GM12872 (cell line): ENCODE measurements at regions not wholly inside any gene's neighbourhood (a gene's known extent, or its start where the extent isn't known, plus 50 kb on each side); places are given as distances from the start of the nearest gene placed in this dataset.

Source experiments
- TF ChIP-seq, protein P1 (sequence below): IDR thresholded peaks from 3 replicates; pipeline ENCODE4 v1.5.1; 2011; ENCODE audit warnings: low read depth, mild to moderate bottlenecking, low read length, moderate library complexity; ENCODE audit not compliant: insufficient read depth

DNA sequence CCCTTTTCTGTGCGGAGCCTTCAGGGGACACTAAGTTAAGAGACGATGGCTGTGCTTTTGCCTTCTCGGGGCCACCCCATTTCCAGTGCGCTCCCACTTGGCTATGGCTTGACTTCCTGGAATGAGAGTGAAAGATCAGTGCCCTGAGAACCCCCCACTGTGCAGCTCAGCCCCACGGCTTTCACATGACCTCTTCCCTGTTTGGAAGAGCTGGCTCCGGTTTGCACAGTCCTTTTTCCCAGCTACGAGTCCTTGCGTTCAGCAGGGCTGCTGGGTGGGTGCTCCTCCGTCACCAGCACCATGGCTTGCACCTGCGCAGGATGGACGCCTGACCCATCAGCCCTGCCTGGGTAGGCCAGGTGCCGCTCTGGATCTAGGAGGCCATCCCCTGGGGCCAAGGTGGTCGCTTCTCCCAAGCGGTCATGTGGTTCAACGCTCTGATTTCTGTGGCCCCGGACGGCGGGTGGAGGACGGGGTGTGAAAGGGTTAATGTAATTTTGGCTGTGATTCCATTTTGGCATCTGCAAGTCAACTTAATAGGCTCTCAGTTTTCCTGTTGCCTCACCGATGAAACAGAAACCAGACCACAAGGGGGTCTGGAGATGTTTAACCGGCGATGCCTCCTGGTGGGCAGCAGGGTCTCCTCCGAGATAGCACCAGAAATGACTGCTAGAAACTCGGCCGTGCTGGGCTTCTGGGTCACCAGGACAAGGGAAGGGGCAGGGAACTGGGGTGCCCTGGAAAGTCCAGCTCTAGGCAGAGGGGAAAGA lies 113.1 kb upstream of the HAAO start:
- TF ChIP-seq, protein P1, sequence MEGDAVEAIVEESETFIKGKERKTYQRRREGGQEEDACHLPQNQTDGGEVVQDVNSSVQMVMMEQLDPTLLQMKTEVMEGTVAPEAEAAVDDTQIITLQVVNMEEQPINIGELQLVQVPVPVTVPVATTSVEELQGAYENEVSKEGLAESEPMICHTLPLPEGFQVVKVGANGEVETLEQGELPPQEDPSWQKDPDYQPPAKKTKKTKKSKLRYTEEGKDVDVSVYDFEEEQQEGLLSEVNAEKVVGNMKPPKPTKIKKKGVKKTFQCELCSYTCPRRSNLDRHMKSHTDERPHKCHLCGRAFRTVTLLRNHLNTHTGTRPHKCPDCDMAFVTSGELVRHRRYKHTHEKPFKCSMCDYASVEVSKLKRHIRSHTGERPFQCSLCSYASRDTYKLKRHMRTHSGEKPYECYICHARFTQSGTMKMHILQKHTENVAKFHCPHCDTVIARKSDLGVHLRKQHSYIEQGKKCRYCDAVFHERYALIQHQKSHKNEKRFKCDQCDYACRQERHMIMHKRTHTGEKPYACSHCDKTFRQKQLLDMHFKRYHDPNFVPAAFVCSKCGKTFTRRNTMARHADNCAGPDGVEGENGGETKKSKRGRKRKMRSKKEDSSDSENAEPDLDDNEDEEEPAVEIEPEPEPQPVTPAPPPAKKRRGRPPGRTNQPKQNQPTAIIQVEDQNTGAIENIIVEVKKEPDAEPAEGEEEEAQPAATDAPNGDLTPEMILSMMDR: no peak

DNA sequence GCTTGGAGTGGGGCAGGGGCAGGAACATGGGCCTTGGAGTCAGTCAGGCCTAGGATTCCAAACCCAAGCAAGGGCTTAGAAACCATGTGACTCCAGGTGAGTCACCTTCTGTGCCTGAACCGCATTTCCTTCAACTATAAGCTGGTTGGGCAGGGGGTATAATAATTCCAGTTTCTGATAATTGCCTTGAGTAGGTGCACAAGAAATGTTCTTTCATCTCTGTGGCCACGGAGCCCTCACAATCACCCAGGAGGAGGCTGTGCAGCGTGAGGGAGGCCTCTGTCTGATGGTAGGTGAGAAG lies 112.1 kb upstream of the HAAO start:
- TF ChIP-seq, protein P1: no peak

DNA sequence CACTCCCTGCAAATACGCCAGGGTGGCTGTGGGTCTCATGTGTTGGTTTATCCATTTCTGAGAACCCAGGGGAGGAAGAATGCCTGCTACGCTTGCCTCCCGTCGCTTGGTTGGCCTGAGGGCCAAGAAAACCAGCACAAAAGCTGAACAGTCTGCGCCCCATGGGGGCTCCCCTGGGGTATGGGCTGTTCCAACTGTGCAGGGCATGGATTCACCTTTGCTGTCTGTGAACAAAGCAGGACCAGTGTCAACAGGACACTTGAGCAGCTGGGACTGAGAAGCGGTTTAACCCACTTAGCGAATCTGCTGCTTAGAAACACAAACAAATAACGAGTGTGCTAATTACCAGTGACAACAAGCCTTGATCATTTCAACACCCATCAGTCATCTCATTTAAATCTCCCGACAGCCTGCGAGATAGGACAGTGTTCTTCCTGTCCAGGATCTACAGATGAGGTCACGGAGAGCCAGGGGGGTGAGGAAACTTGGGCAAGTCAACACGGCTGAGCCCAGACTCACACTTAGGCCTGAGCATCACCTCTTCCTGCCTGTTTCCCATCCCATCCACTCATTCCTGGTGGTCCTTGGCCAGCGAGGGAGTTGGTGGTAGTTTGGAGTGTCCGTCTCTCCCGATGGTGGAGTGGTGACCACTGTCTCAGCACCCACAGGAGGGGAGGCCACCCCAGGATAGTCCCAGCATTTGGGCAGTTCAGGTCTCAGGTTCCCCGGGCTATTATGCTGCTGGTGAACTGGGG lies 111.6 kb upstream of the HAAO start:
- TF ChIP-seq, protein P1: no peak

DNA sequence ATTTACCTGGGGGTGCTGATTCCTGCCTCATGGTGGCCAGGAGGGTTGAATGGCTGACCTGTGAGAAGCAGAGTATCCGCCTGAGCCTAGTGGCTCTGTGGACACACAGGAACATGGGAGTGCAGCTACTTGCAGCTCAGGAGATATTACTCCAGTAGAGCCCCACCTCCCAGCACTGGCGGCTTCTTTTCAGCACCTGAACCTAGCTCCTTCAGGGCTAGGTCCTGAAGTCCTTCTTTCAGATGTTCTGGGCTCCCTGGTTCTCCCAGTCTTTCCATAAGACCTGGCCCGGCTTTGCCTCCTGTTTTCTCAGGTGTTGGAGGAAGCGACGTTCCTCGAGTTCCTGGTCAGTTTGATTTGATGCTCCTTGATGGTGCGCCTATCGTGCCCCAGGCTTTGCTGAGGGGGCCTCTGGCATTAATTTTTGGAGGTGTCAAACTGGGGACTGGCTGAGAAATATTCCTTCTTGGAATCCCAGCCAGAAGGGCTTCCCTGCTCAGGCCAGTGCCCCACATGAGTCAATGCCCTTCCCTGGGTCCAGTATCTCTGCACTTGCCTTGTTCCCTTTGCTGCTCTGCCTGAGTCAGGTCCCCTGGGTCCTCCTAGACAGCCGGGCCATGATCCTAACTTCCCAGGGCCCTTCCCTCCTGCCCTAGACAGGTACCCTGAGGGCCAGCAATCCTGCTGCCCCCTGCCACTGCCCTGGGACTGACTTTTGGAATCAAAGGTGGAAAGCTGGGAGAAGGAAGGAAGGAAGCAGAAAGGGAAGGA lies 110.7 kb upstream of the HAAO start:
- TF ChIP-seq, protein P1: no peak

DNA sequence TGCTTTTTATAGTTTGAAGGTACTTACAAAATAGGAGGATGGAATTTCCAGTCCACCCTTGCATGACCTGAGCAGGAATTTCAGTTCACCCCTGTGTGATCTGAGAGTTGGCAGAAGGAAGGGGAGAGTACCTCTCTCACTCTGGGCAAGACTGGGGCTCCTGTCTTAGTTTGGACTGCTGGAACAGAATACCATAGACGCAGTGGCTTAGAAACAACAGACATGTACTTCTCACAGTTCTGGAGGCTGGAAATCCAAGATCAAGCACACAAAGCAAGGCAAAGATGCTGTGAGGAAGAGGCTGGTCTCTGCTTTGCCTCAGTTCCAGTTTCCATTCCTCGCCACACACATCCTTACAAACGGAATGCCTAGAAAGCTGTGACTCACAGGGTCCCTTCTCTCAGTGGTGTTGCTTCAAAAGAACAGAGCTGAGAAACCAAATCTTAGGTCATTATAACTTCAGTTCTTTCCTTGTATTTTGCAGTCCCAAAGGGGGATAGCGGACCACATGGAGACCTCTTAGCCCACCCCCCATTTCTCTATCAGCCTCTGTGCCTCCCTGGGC lies 108.8 kb upstream of the HAAO start:
- TF ChIP-seq, protein P1: no peak

DNA sequence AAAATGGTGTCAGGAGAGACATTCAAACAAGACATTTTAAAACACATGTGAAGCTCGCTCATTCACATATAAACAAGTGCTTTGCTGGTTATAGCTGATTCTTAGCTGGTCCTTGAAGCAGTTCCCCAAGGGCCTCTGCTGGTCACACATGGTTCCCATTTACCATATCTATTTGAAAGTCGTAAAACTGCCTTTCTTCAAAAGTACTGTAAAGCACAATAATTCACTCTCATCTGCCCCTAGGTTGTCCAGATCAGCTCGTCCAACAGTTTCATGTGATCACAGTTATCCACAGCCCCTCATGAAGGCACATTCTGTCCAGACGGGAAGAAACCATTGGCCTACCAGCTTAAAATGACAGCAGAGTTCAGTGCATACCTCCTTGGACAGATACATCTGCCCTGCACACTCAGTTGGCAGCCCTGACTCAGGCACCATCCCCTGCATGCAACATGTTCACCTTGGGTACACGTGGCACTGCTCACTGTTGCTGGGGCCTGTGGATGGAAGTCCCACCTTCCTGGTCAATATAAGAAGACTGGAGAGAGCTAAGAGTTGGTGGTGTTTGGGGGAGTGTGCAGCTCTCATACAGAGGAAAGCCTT lies 108.0 kb upstream of the HAAO start:
- TF ChIP-seq, protein P1: no peak
